Caco-2 (cell line): ENCODE measurements at regions not wholly inside any gene's neighbourhood (a gene's known extent, or its start where the extent isn't known, plus 50 kb on each side); places are given as distances from the start of the nearest gene placed in this dataset.
"Not testable (repeated sequence)": the region's sequence is repeated elsewhere in the genome, so short reads cannot be mapped to it uniquely, and the experiment has no call there.

Experiments used
- BruUV-seq: library from RNA; stranded (reverse); fragments of 400-500 nt; replicated peaks from 2 replicates; lab custom pipeline; 2021; lab: Mats Ljungman, UMichigan
- CTCF ChIA-PET: fragments of 300-600 bp; sonication (Branson Sonifier 250); formaldehyde crosslinking; loops from one replicate; lab custom pipeline; 2022; ENCODE audit warnings: antibody characterized with exemption; lab: Charles Lee
- POLR2A ChIA-PET: fragments of 300-600 bp; sonication (Branson Sonifier 250); formaldehyde crosslinking; loops from one replicate; lab custom pipeline; 2022; ENCODE audit warnings: antibody characterized with exemption; lab: Charles Lee
- DNase-seq, 2 experiments: peaks; one replicate each; pipeline versions ENCODE4 v3.0.0 to v3.0.0-alpha.2; 2020 to 2022
- H3K27me3 ChIP-seq: replicated peaks from 2 replicates; pipeline ENCODE4 v1.6.0; 2011; ENCODE audit warnings: low read length; ENCODE audit not compliant: control insufficient read depth, insufficient read depth
- H3K36me3 ChIP-seq: 2 replicates; pipeline ENCODE4 v1.5.1; 2011; ENCODE audit warnings: low read length; ENCODE audit not compliant: control insufficient read depth, insufficient read depth
- H3K4me1 ChIP-seq: fragments of 250-450 bp; sonication (Bioruptor Pico); 2 replicates; pipeline ENCODE4 v1.5.1; 2020; ENCODE audit warnings: mild to moderate bottlenecking
- H3K4me3 ChIP-seq: 2 replicates; pipeline ENCODE4 v1.5.1; 2011; ENCODE audit warnings: low read depth, mild to moderate bottlenecking, control low read depth, low read length
- H3K9me3 ChIP-seq: fragments of 250-450 bp; sonication (Bioruptor Pico); 2 replicates; pipeline ENCODE4 v1.5.1; 2020; ENCODE audit warnings: mild to moderate bottlenecking, moderate library complexity
- H3K27ac Mint-ChIP-seq: one replicate; pipeline ENCODE4 v1.8.0; 2022; ENCODE audit warnings: mixed read lengths; ENCODE audit not compliant: unreplicated experiment
- H3K27me3 Mint-ChIP-seq: one replicate; pipeline ENCODE4 v1.8.0; 2022; ENCODE audit warnings: mixed read lengths; ENCODE audit not compliant: insufficient read depth, unreplicated experiment
- H3K36me3 Mint-ChIP-seq: one replicate; pipeline ENCODE4 v1.8.0; 2022; ENCODE audit warnings: mild to moderate bottlenecking, mixed read lengths; ENCODE audit not compliant: insufficient read depth, unreplicated experiment
- H3K4me1 Mint-ChIP-seq: one replicate; pipeline ENCODE4 v1.8.0; 2022; ENCODE audit warnings: low read depth, mixed read lengths; ENCODE audit not compliant: unreplicated experiment
- H3K4me3 Mint-ChIP-seq: one replicate; pipeline ENCODE4 v1.8.0; 2022; ENCODE audit warnings: mild to moderate bottlenecking, moderate library complexity, mixed read lengths; ENCODE audit not compliant: unreplicated experiment
- H3K9me3 Mint-ChIP-seq: one replicate; pipeline ENCODE4 v1.8.0; 2022; ENCODE audit warnings: mixed read lengths; ENCODE audit not compliant: unreplicated experiment
- intact Hi-C: fragments of 100-400 bp; cut with micrococcal nuclease; formaldehyde crosslinking; loops from one replicate; pipeline ENCODE4 v1.10.0; 2022; ENCODE audit not compliant: unreplicated experiment

GRCh38 chr1:149278156-149278555, 174.8 kb upstream of the NBPF9 start:
- H3K4me3 Mint-ChIP-seq, H3K36me3 ChIP-seq, H3K4me1 Mint-ChIP-seq, H3K9me3 ChIP-seq, H3K36me3 Mint-ChIP-seq, POLR2A ChIA-PET, H3K4me3 ChIP-seq, H3K9me3 Mint-ChIP-seq, H3K27me3 ChIP-seq, CTCF ChIA-PET, H3K27me3 Mint-ChIP-seq, H3K27ac Mint-ChIP-seq, BruUV-seq, DNase-seq, H3K4me1 ChIP-seq, intact Hi-C loops: not testable (repeated sequence)

- H3K4me3 Mint-ChIP-seq, DNase-seq, BruUV-seq, H3K4me1 ChIP-seq, H3K9me3 Mint-ChIP-seq, H3K4me3 ChIP-seq, H3K36me3 ChIP-seq, POLR2A ChIA-PET, H3K9me3 ChIP-seq, H3K4me1 Mint-ChIP-seq, H3K27ac Mint-ChIP-seq, H3K27me3 ChIP-seq, intact Hi-C loops, H3K27me3 Mint-ChIP-seq, CTCF ChIA-PET, H3K36me3 Mint-ChIP-seq: not testable (repeated sequence)
Observed at GRCh38 chr1:149279015-149279414, 175.7 kb upstream of the NBPF9 start.

- H3K27me3 ChIP-seq, H3K36me3 Mint-ChIP-seq, H3K36me3 ChIP-seq, H3K9me3 ChIP-seq, H3K9me3 Mint-ChIP-seq, CTCF ChIA-PET, H3K27me3 Mint-ChIP-seq, H3K4me1 Mint-ChIP-seq, H3K4me3 ChIP-seq, H3K4me3 Mint-ChIP-seq, H3K4me1 ChIP-seq, intact Hi-C loops, POLR2A ChIA-PET, BruUV-seq, DNase-seq, H3K27ac Mint-ChIP-seq: not testable (repeated sequence)
Observed at GRCh38 chr1:149279512-149279911, 176.2 kb upstream of the NBPF9 start.

GRCh38 chr1:149284773-149285172, 181.4 kb upstream of the NBPF9 start:
- H3K4me1 ChIP-seq, H3K4me1 Mint-ChIP-seq, intact Hi-C loops, CTCF ChIA-PET, POLR2A ChIA-PET, H3K4me3 ChIP-seq, H3K27me3 ChIP-seq, BruUV-seq, H3K27ac Mint-ChIP-seq, H3K36me3 ChIP-seq, H3K9me3 ChIP-seq, H3K36me3 Mint-ChIP-seq, DNase-seq, H3K27me3 Mint-ChIP-seq, H3K9me3 Mint-ChIP-seq, H3K4me3 Mint-ChIP-seq: not testable (repeated sequence)

GRCh38 chr1:149285205-149285604, 181.9 kb upstream of the NBPF9 start:
- H3K36me3 Mint-ChIP-seq, BruUV-seq, H3K36me3 ChIP-seq, H3K27me3 Mint-ChIP-seq, H3K4me1 Mint-ChIP-seq, H3K9me3 ChIP-seq, H3K4me3 Mint-ChIP-seq, POLR2A ChIA-PET, H3K27me3 ChIP-seq, H3K27ac Mint-ChIP-seq, DNase-seq, H3K9me3 Mint-ChIP-seq, H3K4me1 ChIP-seq, intact Hi-C loops, CTCF ChIA-PET, H3K4me3 ChIP-seq: not testable (repeated sequence)

- H3K4me1 ChIP-seq, H3K36me3 ChIP-seq, intact Hi-C loops, H3K27me3 Mint-ChIP-seq, H3K4me1 Mint-ChIP-seq, BruUV-seq, H3K36me3 Mint-ChIP-seq, POLR2A ChIA-PET, H3K9me3 ChIP-seq, H3K9me3 Mint-ChIP-seq, H3K27ac Mint-ChIP-seq, CTCF ChIA-PET, H3K27me3 ChIP-seq: not testable (repeated sequence)
- peak overlapping the region; percentile 21 for H3K4me3 ChIP-seq
- peak; percentile 7 to 29 for DNase-seq
- H3K4me3 Mint-ChIP-seq: peak overlapping the region; percentile 79
Observed at GRCh38 chr1:149285638-149286037, 182.3 kb upstream of the NBPF9 start.

- H3K36me3 ChIP-seq, POLR2A ChIA-PET, H3K27me3 Mint-ChIP-seq, H3K9me3 ChIP-seq, CTCF ChIA-PET, H3K4me3 Mint-ChIP-seq, H3K27ac Mint-ChIP-seq, H3K4me1 Mint-ChIP-seq, BruUV-seq, H3K27me3 ChIP-seq, H3K4me1 ChIP-seq, H3K9me3 Mint-ChIP-seq, DNase-seq, H3K36me3 Mint-ChIP-seq, intact Hi-C loops, H3K4me3 ChIP-seq: not testable (repeated sequence)
Observed at GRCh38 chr1:149288580-149288979, 185.2 kb upstream of the NBPF9 start.
